ENCODE measurements at regions not wholly inside any gene's neighbourhood (a gene's known extent, or its start where the extent isn't known, plus 50 kb on each side); places are given as distances from the start of the nearest gene placed in this dataset.
"Not testable (repeated sequence)": the region's sequence is repeated elsewhere in the genome, so short reads cannot be mapped to it uniquely, and the experiment has no call there.

- TF ChIP-seq YY1 (IDR thresholded peaks at IDR 0.05) (no peak), NR2F2 (IDR thresholded peaks at IDR 0.05) (no peak), REST (IDR thresholded peaks at IDR 0.05) (no peak), HNF4G (IDR thresholded peaks at IDR 0.05) (no peak), ATF3 (IDR thresholded peaks at IDR 0.05) (no peak), JUND (IDR thresholded peaks at IDR 0.05) (no peak), FOXA1 (IDR thresholded peaks at IDR 0.05) (no peak), HNF4A (conservative IDR thresholded peaks at IDR 0.05) (no peak), RXRA (IDR thresholded peaks at IDR 0.05) (no peak), TAF1 (conservative IDR thresholded peaks at IDR 0.05) (no peak), SP1 (IDR thresholded peaks at IDR 0.05) (no peak), MAX (IDR thresholded peaks at IDR 0.05) (no peak), ZBTB33 (IDR thresholded peaks at IDR 0.05) (no peak)
- no peak overlapping the region for H3K27ac ChIP-seq (ENCODE audit: low read depth in 1 of 2, low read length in 2 of 2)
- WGBS: 90% methylated on average over 2 of the region's 2 CpGs
Measured at GRCh38 chr4:72768364-72768763, 199.3 kb upstream of the ADAMTS3 start.

GRCh38 chr4:72767618-72768302 lies 198.7 kb upstream of the ADAMTS3 start:
- Histone ChIP-seq H3K9ac (ENCODE audit: low read depth in 1 of 2, low read length in 2 of 2) (no peak overlapping the region), H3K9me3 (ENCODE audit: control insufficient read depth in 4 of 4, low read length in 3 of 4) (no peaks in the 10 kb centered on the region), H3K27me3 (ENCODE audit: control insufficient read depth in 4 of 4, insufficient read depth in 4 of 4, low read length in 3 of 4) (no peaks in the 10 kb centered on the region), H3K4me3 (ENCODE audit: low read depth in 1 of 3, low read length in 3 of 3) (no peak overlapping the region), H3K27ac (ENCODE audit: low read depth in 1 of 2, low read length in 2 of 2) (no peak overlapping the region), H3K36me3 (ENCODE audit: control insufficient read depth in 4 of 4, insufficient read depth in 3 of 4, low read depth in 1 of 4, low read length in 3 of 4) (no peaks in the 10 kb centered on the region), H3K4me1 (ENCODE audit: control insufficient read depth in 4 of 4, insufficient read depth in 4 of 4, low read length in 3 of 4) (no peaks in the 10 kb centered on the region)
- TF ChIP-seq RAD21 (IDR thresholded peaks at IDR 0.05) (no peak), YY1 (IDR thresholded peaks at IDR 0.05) (no peak), NR2F2 (IDR thresholded peaks at IDR 0.05) (no peak), REST (IDR thresholded peaks at IDR 0.05) (no peak), ATF3 (IDR thresholded peaks at IDR 0.05) (no peak), JUND (IDR thresholded peaks at IDR 0.05) (no peak), CTCF (IDR thresholded peaks at IDR 0.05; ENCODE audit: low read depth, low read length, missing input control) (no peak), HNF4A (conservative IDR thresholded peaks at IDR 0.05) (no peak)
- 66% methylated on average over 4 of the region's 4 CpGs for WGBS
- no peak for DNase-seq (ENCODE audit: low spot score)

More at GRCh38 chr4:72768364-72768763, 199.3 kb upstream of the ADAMTS3 start:
- H3K9ac ChIP-seq (ENCODE audit: low read depth in 1 of 2, low read length in 2 of 2): no peak overlapping the region
- no peak for DNase-seq (ENCODE audit: low spot score)
- no peak overlapping the region for H3K4me3 ChIP-seq (ENCODE audit: low read depth in 1 of 3, low read length in 3 of 3)
- no peaks in the 10 kb centered on the region for H3K36me3 ChIP-seq (ENCODE audit: control insufficient read depth in 4 of 4, insufficient read depth in 3 of 4, low read depth in 1 of 4, low read length in 3 of 4)
- H3K27me3 ChIP-seq (ENCODE audit: control insufficient read depth in 4 of 4, insufficient read depth in 4 of 4, low read length in 3 of 4): no peaks in the 10 kb centered on the region
- H3K4me1 ChIP-seq (ENCODE audit: control insufficient read depth in 4 of 4, insufficient read depth in 4 of 4, low read length in 3 of 4): no peaks in the 10 kb centered on the region
- no peaks in the 10 kb centered on the region for H3K9me3 ChIP-seq (ENCODE audit: control insufficient read depth in 4 of 4, low read length in 3 of 4)

GRCh38 chr4:72765788-72766187 lies 196.8 kb upstream of the ADAMTS3 start:
- not testable (repeated sequence) for H3K27me3 ChIP-seq (ENCODE audit: control insufficient read depth in 4 of 4, insufficient read depth in 4 of 4, low read length in 3 of 4); H3K36me3 ChIP-seq (ENCODE audit: control insufficient read depth in 4 of 4, insufficient read depth in 3 of 4, low read depth in 1 of 4, low read length in 3 of 4); H3K9ac ChIP-seq (ENCODE audit: low read depth in 1 of 2, low read length in 2 of 2); H3K9me3 ChIP-seq (ENCODE audit: control insufficient read depth in 4 of 4, low read length in 3 of 4); H3K4me3 ChIP-seq (ENCODE audit: low read depth in 1 of 3, low read length in 3 of 3); H3K27ac ChIP-seq (ENCODE audit: low read depth in 1 of 2, low read length in 2 of 2); H3K4me1 ChIP-seq (ENCODE audit: control insufficient read depth in 4 of 4, insufficient read depth in 4 of 4, low read length in 3 of 4); DNase-seq (ENCODE audit: low spot score)
- 86% methylated on average over 19 of the region's 19 CpGs for WGBS
